ENCODE measurements at regions not wholly inside any gene's neighbourhood (a gene's known extent, or its start where the extent isn't known, plus 50 kb on each side); places are given as distances from the start of the nearest gene placed in this dataset.

GRCh38 chr2:144931960-144932359 is 412.0 kb upstream of the ZEB2 start:
- no peak overlapping the region for H3K27ac ChIP-seq
- H4K20me1 ChIP-seq: no peaks in the 10 kb centered on the region
- no peaks in the 10 kb centered on the region for H3K27me3 ChIP-seq
- no peaks in the 10 kb centered on the region for H3K36me3 ChIP-seq
- peaks cover 10 to 19% (median 15%) of the 10 kb centered on the region in 10 experiments; a peak in 18 of 20 replicates for H3K4me1 ChIP-seq
- TF ChIP-seq Cebpa-rat (IDR thresholded peaks at IDR 0.05): no peak
- H3K4me3 ChIP-seq: no peak overlapping the region
- peaks cover 16 to 33% (median 27%) of the 10 kb centered on the region in 11 experiments for H3K9me3 ChIP-seq (replicated peaks in 1 of 11)
- no peak overlapping the region for H3K4me2 ChIP-seq
- no peak overlapping the region for H3K9ac ChIP-seq

- no peak for TF ChIP-seq Cebpa-rat (IDR thresholded peaks at IDR 0.05)
Observed at GRCh38 chr2:144931480-144931879, 411.6 kb upstream of the ZEB2 start.

GRCh38 chr2:144927429-144927828 is 407.5 kb upstream of the ZEB2 start:
- no peaks in the 10 kb centered on the region for H4K20me1 ChIP-seq
- no peak overlapping the region for H3K4me3 ChIP-seq
- H3K4me2 ChIP-seq: no peak overlapping the region
- TF ChIP-seq Cebpa-rat (IDR thresholded peaks at IDR 0.05): no peak
- no peak overlapping the region for H3K9ac ChIP-seq
- no peak overlapping the region for H3K27ac ChIP-seq
- H3K4me1 ChIP-seq: peaks cover 0 to 10% (median 4%) of the 10 kb centered on the region in 10 experiments; a peak in 8 of 20 replicates
- no peaks in the 10 kb centered on the region for H3K36me3 ChIP-seq
- peaks cover 26 to 51% (median 43%) of the 10 kb centered on the region in 11 experiments for H3K9me3 ChIP-seq (replicated peaks in 1 of 11)
- no peaks in the 10 kb centered on the region for H3K27me3 ChIP-seq

More at GRCh38 chr2:144931480-144931879, 411.6 kb upstream of the ZEB2 start:
- Histone ChIP-seq H3K27ac (no peak overlapping the region), H3K9ac (no peak overlapping the region), H3K36me3 (no peaks in the 10 kb centered on the region), H3K27me3 (no peaks in the 10 kb centered on the region), H4K20me1 (no peaks in the 10 kb centered on the region), H3K4me1 (peaks cover 8 to 14% (median 13%) of the 10 kb centered on the region in 10 experiments; a peak in 18 of 20 replicates), H3K9me3 (replicated peaks in 1 of 11) (peaks cover 16 to 34% (median 27%) of the 10 kb centered on the region in 11 experiments), H3K4me2 (no peak overlapping the region), H3K4me3 (no peak overlapping the region)

- Histone ChIP-seq H4K20me1 (no peaks in the 10 kb centered on the region), H3K27me3 (no peaks in the 10 kb centered on the region), H3K9ac (no peak overlapping the region), H3K9me3 (replicated peaks in 1 of 11) (peaks cover 26 to 53% (median 43%) of the 10 kb centered on the region in 11 experiments), H3K27ac (no peak overlapping the region), H3K4me3 (no peak overlapping the region), H3K36me3 (no peaks in the 10 kb centered on the region), H3K4me1 (peaks cover 4 to 17% (median 9%) of the 10 kb centered on the region in 10 experiments; a peak in 15 of 20 replicates), H3K4me2 (no peak overlapping the region)
- no peak for TF ChIP-seq Cebpa-rat (IDR thresholded peaks at IDR 0.05)
Observed at GRCh38 chr2:144925886-144926285, 406.0 kb upstream of the ZEB2 start.

- H3K4me3 ChIP-seq: no peak overlapping the region
- H3K36me3 ChIP-seq: no peaks in the 10 kb centered on the region
Observed at GRCh38 chr2:144924827-144925226, 404.9 kb upstream of the ZEB2 start.

GRCh38 chr2:144922519-144922918 is 402.6 kb upstream of the ZEB2 start:
- peaks cover 4 to 21% (median 12%) of the 10 kb centered on the region in 10 experiments; a peak in 15 of 20 replicates for H3K4me1 ChIP-seq
- no peaks in the 10 kb centered on the region for H3K27me3 ChIP-seq
- H3K4me3 ChIP-seq: no peak overlapping the region
- TF ChIP-seq Cebpa-rat (IDR thresholded peaks at IDR 0.05): no peak
- peak overlapping the region in 2 of 11 experiments; percentile 31 to 41; a peak in 3 of 22 replicates for H3K27ac ChIP-seq
- H3K9ac ChIP-seq: no peak overlapping the region; a peak in 1 of 22 replicates
- H3K4me2 ChIP-seq: peak overlapping the region in 4 of 11 experiments; percentile 8 to 69 (median 38); a peak in 6 of 22 replicates
- no peaks in the 10 kb centered on the region for H3K36me3 ChIP-seq
- H3K9me3 ChIP-seq (replicated peaks in 1 of 11): peaks cover 12 to 44% (median 20%) of the 10 kb centered on the region in 11 experiments; a peak in 21 of 22 replicates
- no peaks in the 10 kb centered on the region for H4K20me1 ChIP-seq

More at GRCh38 chr2:144924827-144925226, 404.9 kb upstream of the ZEB2 start:
- no peak for TF ChIP-seq Cebpa-rat (IDR thresholded peaks at IDR 0.05)
- Histone ChIP-seq H3K4me1 (peaks cover 4 to 21% (median 12%) of the 10 kb centered on the region in 10 experiments; a peak in 15 of 20 replicates), H3K4me2 (no peak overlapping the region), H4K20me1 (no peaks in the 10 kb centered on the region), H3K27ac (no peak overlapping the region), H3K9me3 (replicated peaks in 1 of 11) (peaks cover 26 to 49% (median 39%) of the 10 kb centered on the region in 11 experiments), H3K27me3 (no peaks in the 10 kb centered on the region), H3K9ac (no peak overlapping the region)

GRCh38 chr2:144920755-144921530 is 401.0 kb upstream of the ZEB2 start:
- no peak overlapping the region for H3K9ac ChIP-seq

GRCh38 chr2:144914622-144915318 is 394.9 kb upstream of the ZEB2 start:
- Histone ChIP-seq H4K20me1 (no peaks in the 10 kb centered on the region), H3K9ac (no peak overlapping the region), H3K9me3 (replicated peaks in 1 of 11) (peaks cover 0 to 18% (median 8%) of the 10 kb centered on the region in 11 experiments; a peak in 10 of 22 replicates), H3K36me3 (no peaks in the 10 kb centered on the region), H3K4me2 (peak overlapping the region in 2 of 11 experiments; percentile 2 to 11; a peak in 2 of 22 replicates), H3K27ac (no peak overlapping the region), H3K4me3 (no peak overlapping the region), H3K27me3 (no peaks in the 10 kb centered on the region), H3K4me1 (peaks cover 0 to 6% (median 2%) of the 10 kb centered on the region in 10 experiments; a peak in 2 of 20 replicates)
- no peak for TF ChIP-seq Cebpa-rat (IDR thresholded peaks at IDR 0.05)

More at GRCh38 chr2:144920755-144921530, 401.0 kb upstream of the ZEB2 start:
- peaks cover 8 to 35% (median 11%) of the 10 kb centered on the region in 11 experiments; a peak in 18 of 22 replicates for H3K9me3 ChIP-seq (replicated peaks in 1 of 11)
- H3K36me3 ChIP-seq: no peaks in the 10 kb centered on the region
- no peak for TF ChIP-seq Cebpa-rat (IDR thresholded peaks at IDR 0.05)
- no peaks in the 10 kb centered on the region for H4K20me1 ChIP-seq
- no peak overlapping the region for H3K27ac ChIP-seq
- H3K4me3 ChIP-seq: no peak overlapping the region
- H3K27me3 ChIP-seq: no peaks in the 10 kb centered on the region
- peaks cover 4 to 21% (median 12%) of the 10 kb centered on the region in 10 experiments; a peak in 15 of 20 replicates for H3K4me1 ChIP-seq
- peak overlapping the region in 5 of 11 experiments; percentile 14 to 36 (median 21); a peak in 8 of 22 replicates for H3K4me2 ChIP-seq

- H3K9ac ChIP-seq: no peak overlapping the region
- H3K36me3 ChIP-seq: no peaks in the 10 kb centered on the region
- peaks cover 0 to 6% (median 2%) of the 10 kb centered on the region in 10 experiments; a peak in 2 of 20 replicates for H3K4me1 ChIP-seq
- H3K27ac ChIP-seq: no peak overlapping the region
- TF ChIP-seq Cebpa-rat (IDR thresholded peaks at IDR 0.05): no peak
- no peaks in the 10 kb centered on the region for H4K20me1 ChIP-seq
- H3K27me3 ChIP-seq: no peaks in the 10 kb centered on the region
- H3K4me3 ChIP-seq: no peak overlapping the region
- H3K9me3 ChIP-seq (replicated peaks in 1 of 11): peaks cover 0 to 18% (median 8%) of the 10 kb centered on the region in 11 experiments; a peak in 10 of 22 replicates
- peak overlapping the region in 2 of 11 experiments; percentile 2 to 11; a peak in 2 of 22 replicates for H3K4me2 ChIP-seq
Observed at GRCh38 chr2:144914113-144914512, 394.2 kb upstream of the ZEB2 start.
